GM19025 (cell line): ENCODE measurements at regions not wholly inside any gene's neighbourhood (a gene's known extent, or its start where the extent isn't known, plus 50 kb on each side); places are given as distances from the start of the nearest gene placed in this dataset.

Source experiments
- ATAC-seq: cut with Tn5 transposase; IDR thresholded peaks from one replicate; pipeline ENCODE4 v1.9.1; 2021; ENCODE audit warnings: mild to moderate bottlenecking, low read depth, moderate library complexity; ENCODE audit not compliant: unreplicated experiment

DNA sequence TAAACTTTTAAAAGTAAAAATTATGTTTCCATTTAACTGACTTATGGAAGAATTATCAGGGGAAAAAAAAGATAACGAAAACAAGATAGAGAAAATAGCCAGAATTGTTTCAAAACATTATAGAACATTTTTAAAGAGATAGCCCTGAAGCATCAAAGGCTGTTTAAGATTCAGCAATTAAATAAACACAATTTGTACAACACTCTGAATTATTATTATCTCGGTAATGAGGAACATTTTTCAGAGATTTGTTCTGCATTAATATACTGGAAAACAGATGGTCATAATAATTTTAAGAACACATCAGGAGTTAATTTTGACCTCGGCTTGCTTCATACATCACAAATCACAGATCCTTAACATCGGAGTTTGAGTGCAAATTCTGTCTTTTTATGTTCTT lies 643.8 kb downstream of the SORCS1 start:
- no peak for ATAC-seq

DNA sequence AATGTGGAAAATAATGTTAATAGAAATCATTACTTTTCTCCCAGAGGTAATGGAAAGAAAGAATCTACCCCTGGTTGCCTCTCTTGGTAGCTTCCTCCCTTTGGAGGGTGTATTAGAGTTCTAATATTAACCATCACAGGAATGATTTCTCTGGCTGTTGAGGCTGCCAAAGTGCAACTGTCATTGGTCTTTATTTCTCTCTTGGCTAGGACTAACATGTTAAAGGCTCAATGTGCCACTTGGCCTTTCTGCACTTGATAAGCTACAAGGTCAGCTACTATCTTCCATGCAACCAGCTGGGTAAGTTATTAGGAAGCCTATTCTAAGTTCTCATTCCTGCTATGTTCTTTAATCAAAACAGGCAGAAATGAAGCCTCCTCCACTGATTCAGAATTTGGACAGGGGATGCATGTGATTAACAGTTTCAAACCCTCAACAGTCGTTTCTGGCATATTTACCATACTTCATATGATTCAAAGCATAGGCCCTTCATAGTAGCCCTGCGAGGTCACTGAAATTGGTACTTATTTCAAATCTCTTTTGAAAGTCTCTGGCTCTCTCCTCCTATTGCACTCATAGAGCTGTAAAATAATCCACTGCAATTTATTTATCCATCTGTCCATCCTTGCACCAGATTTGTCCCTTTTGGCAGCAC lies 645.0 kb downstream of the SORCS1 start:
- ATAC-seq: no peak

DNA sequence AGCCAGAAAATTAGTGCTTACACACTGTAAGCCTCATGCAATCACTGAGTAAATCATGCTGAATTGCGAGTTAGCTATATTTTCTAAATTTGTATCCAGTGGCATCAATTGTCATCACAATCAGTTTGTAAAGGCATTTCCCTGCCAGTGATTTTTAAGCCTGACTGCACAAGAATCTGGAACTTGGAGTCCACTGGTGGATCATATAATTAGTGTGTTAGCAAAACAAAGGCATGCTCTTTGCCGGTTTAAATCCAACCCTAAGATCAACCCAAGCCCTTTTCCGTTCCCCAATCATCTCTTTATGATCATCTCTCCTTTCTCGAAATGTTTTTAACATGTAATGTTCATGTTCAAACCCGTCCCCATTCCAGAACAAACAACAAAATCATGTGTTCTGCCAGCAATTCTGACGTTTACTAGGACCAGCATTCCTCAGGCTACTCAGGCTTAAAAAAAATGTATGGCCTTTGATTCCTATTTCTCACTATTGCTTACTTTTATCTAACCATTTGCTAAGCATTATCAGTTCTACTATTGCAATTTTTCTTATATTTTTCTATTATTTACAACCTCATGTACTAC lies 649.2 kb downstream of the SORCS1 start:
- ATAC-seq: no peak

DNA sequence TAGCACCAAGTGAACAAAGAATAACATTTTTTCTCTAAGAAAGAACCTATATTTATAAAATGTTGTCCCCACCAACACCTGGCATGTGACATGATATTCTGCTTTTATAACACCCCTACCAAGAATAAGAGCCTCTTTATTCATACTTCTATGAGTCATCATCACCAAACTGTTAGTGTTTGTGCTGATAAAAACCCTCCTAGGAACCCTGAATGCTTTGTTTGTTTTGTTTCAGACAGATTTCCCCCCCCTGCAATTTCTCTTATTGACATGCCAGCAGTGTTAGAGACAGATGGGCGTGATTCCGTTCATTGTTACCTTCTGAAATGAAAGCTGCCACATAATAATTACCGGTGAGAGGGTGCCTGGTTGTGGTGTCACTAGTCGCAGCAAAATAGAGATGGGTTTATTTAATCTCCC lies 651.1 kb downstream of the SORCS1 start:
- no peak for ATAC-seq

DNA sequence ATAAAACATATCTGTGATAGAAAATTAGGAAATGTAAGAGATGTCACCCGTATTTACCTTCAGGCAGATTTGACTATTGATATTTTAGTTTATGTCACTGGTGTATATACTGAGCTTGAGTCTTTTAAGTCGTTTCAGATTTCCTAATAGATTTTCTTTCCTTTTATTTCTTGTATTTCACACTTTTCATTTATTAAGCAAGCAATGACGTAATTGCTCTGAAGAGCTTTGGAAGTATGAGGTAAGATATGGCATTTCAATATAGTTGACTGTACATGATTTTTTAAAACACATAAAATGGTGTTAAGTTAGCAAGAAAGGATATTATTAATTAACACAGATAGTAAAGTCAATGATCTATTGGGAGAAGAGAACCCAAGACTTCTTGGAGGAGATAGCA lies 652.6 kb downstream of the SORCS1 start:
- ATAC-seq: no peak

DNA sequence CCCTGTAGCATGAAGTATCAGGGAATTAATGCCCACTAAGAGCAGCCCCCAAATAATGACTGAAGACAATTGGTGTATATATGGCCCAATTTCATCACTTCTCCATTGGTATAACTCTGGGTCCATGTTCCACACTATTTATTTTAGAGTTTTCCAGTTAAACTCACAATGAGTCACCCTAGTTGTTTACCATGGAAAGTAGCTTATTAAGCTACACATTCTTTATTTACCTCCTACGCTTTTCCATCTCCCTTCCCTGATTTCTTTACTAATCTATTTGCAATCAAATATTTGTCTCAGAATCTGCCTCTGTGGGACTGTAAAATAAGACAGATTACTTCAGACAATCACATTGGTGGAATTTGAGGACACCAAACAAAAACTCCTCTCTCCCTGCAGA lies 655.6 kb downstream of the SORCS1 start:
- ATAC-seq: no peak

- no peak for ATAC-seq
Measured at GRCh38 chr10:106506526-106507283, 657.8 kb downstream of the SORCS1 start.

- ATAC-seq: no peak
Measured at GRCh38 chr10:106504536-106504935, 660.0 kb downstream of the SORCS1 start.

GRCh38 chr10:106502641-106503040 lies 661.9 kb downstream of the SORCS1 start:
- ATAC-seq: no peak

DNA sequence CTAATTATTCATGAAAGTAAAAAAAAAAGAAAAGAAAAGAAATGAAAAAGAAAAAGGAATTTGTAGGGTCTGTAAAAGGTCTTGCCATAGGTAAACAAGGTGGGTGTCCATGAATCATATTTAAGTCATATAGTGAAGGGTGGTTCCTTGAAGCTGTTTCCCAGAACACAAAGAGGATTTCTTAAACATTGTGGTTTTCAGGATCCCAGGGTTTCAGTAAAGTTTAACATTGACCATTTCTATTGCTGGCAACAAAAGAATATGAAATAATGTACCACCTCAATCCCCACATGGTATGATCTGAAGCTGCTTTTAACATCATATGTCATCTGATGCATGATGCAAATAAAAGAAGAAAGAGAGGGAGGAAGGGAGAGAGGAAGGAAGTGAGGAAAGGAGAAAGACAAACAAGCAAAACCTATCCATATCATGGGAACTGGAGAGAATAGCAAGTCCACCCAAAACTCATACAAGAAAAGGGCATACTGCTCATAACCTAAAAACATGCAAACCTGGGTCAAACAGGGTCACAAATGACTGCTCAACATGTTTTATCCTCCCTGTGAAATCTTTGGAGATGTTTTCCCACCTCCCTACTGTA lies 663.5 kb downstream of the SORCS1 start:
- no peak for ATAC-seq

- ATAC-seq: no peak
Measured at GRCh38 chr10:106500041-106500924, 664.2 kb downstream of the SORCS1 start.

DNA sequence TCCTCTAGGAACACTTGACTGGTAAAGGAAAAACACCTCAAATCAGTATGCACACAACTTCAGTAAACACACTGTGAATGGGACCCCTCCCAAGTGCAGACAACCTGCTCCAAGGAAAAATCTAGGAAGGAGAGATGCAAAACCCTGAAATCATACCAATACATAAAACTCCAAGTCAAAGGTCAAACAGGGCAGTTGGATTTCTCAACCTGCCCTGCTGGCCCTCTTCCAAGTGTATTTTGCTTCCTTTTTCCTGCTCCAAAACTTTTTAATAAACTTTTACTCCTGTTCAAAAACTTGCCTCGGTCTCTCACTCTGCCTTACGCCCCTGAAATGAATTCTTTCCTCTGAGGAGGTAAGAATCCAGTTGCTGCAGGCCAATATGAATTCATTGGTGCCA lies 665.1 kb downstream of the SORCS1 start:
- no peak for ATAC-seq

- ATAC-seq: no peak
Measured at GRCh38 chr10:106498675-106499074, 665.8 kb downstream of the SORCS1 start.

GRCh38 chr10:106495931-106496330 lies 668.6 kb downstream of the SORCS1 start:
- no peak for ATAC-seq

DNA sequence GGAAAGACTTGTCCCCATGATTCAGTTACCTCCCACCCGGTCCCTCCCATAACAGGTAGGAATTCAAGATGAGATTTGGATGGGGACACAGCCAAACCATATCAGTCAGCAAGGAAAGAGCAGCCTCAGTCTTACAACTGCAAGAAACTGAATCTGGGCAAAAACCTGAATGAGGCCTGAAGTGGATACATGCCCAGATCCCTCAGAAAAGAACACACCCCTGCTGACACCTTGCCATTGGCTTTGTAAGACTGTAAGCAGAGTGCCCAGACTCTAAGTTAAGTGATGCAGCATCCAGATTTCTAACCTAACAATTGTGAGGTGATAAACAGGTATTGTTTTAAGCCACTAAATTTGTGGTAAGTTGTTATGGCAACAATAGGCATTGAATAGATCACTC lies 670.8 kb downstream of the SORCS1 start:
- no peak for ATAC-seq

GRCh38 chr10:106493226-106493625 lies 671.3 kb downstream of the SORCS1 start:
- ATAC-seq: no peak

DNA sequence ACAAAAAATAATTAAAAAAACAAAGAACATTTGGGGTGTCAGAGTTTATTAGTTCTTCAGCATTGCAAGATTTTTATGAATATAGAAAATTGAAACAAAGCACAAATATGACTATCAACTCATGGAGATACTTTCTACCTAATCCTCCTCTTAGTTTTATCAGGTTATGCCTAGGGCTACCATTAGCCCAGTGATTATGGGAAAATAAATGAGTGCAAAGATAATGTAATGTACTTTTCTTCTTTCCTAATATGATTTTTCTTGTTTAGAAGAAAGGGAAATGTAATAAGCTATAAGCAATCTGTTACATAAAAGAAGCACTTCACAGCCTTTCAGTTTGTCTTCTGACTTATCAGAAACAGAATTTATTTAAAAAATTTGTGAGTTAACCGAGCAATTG lies 676.8 kb downstream of the SORCS1 start:
- no peak for ATAC-seq

DNA sequence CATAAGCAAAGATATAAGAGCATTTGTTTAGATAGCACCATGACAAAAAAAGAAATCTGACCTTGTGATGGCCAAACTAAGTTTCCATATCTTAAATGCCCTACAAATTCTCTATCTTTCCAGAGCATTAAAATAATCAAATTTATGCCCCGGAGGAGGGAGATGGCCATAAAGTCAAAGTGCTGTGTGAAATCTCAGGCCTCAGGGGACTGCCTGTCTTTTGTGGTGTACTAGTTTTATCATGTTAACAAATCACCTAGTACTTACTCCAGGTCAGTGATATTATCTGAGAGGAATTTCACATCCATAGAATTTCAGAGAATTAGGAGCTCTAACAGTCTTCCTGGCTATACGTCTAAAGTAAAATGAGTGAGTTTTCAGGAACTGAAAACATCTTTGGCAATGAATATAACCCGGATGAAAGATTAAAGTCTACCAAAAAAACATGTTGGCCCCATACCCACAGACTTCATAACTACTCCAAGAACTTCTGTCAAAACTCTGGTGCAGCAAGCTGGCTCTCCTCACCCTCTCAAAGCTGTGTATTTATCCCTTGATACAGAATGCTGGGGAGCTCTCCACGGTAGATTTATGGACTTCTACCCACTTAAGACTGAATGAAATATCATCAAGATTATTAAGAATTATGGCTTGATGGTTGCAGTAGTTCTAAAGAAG lies 682.8 kb downstream of the SORCS1 start:
- no peak for ATAC-seq

DNA sequence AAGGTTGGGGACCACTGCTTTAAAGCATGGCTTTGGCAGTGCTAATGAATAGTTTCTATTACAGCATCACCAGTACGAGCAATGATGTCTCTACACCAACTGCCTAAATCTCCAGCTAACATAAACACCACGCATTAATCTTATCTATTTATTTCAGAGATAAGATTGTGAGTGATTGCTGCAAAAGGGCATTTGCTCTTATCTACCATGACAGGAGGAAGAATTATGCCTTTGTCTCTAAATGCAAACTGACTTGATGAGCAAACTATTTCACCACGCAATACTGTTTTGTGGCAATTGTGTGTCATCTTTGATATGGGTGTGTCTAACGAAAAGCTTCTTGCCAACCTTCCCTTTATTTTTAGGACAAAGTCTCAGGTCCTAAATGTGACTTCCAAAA lies 684.9 kb downstream of the SORCS1 start:
- ATAC-seq: no peak

DNA sequence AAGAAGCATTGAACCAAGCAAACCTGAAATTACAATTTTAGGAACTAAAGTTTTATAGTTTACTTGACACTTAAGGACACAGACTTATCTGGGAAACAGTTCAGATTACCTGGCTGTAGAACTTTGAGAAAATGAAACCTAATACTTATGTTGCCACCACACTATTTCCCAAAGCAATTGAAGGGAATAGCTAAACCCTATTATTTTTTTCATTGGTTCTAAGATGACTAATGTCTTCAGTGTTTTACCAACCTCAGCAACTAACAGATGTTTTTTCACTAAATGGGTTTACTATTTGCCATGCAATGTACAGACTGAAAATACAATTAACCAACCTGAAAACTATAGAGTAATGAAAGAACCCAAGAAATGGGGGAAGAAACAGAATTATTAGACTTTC lies 689.6 kb downstream of the SORCS1 start:
- no peak for ATAC-seq
